GM20000 (cell line): ENCODE measurements at regions not wholly inside any gene's neighbourhood (a gene's known extent, or its start where the extent isn't known, plus 50 kb on each side); places are given as distances from the start of the nearest gene placed in this dataset.

Source experiments
- DNase-seq: peaks from one replicate; pipeline ENCODE4 v3.0.0; 2012; ENCODE audit warnings: low spot score
- CTCF ChIP-seq: IDR thresholded peaks from 2 replicates; pipeline ENCODE4 v1.5.1; 2012; ENCODE audit warnings: mild to moderate bottlenecking, control low read depth; ENCODE audit errors: extremely low read depth, missing control alignments

GRCh38 chr2:16476866-16477265, 188.8 kb downstream of the CYRIA start:
- DNase-seq = no peak
- TF ChIP-seq CTCF = no peak

- TF ChIP-seq CTCF = no peak
- no peak for DNase-seq
Measured at GRCh38 chr2:16475986-16476567, 189.6 kb downstream of the CYRIA start.

- TF ChIP-seq CTCF = no peak
- no peak for DNase-seq
Measured at GRCh38 chr2:16475586-16475985, 190.0 kb downstream of the CYRIA start.

GRCh38 chr2:16473575-16473974, 192.1 kb downstream of the CYRIA start:
- TF ChIP-seq CTCF = no peak
- no peak for DNase-seq

GRCh38 chr2:16470936-16471490, 194.6 kb downstream of the CYRIA start:
- TF ChIP-seq CTCF = no peak

GRCh38 chr2:16466821-16467151, 198.8 kb downstream of the CYRIA start:
- TF ChIP-seq CTCF = no peak
- no peak for DNase-seq

More at GRCh38 chr2:16470936-16471490, 194.6 kb downstream of the CYRIA start:
- DNase-seq = no peak

GRCh38 chr2:16466133-16466820, 199.4 kb downstream of the CYRIA start:
- no peak for DNase-seq
- no peak for TF ChIP-seq CTCF
